B cell (primary cell): ENCODE measurements at regions not wholly inside any gene's neighbourhood (a gene's known extent, or its start where the extent isn't known, plus 50 kb on each side); places are given as distances from the start of the nearest gene placed in this dataset.

Experiments used
- ATAC-seq: fragments of 200-7000 bp; cut with Tn5 transposase; one replicate; pipeline ENCODE4 v1.10.0; 2021; ENCODE audit warnings: low read depth, mild to moderate bottlenecking, moderate number of reproducible peaks, moderate library complexity
- CTCF ChIA-PET: fragments of 350-600 bp; sonication (Branson Sonifier 250); formaldehyde crosslinking; loops from one replicate; lab custom pipeline; 2021; ENCODE audit warnings: antibody characterized with exemption, inconsistent platforms; lab: Charles Lee
- POLR2A ChIA-PET: fragments of 350-600 bp; sonication (Branson Sonifier 250); formaldehyde crosslinking; loops from one replicate; lab custom pipeline; 2021; ENCODE audit warnings: antibody characterized with exemption; lab: Charles Lee
- DNase-seq: peaks from one replicate; pipeline ENCODE4 v3.0.0; 2013
- H2AFZ ChIP-seq: 2 replicates; pipeline ENCODE4 v1.6.1; 2012; ENCODE audit warnings: mild to moderate bottlenecking, low read depth, low read length; ENCODE audit not compliant: insufficient read depth, poor library complexity, severe bottlenecking
- H3K27ac ChIP-seq, 2 donors: 1 replicate in 1 of 2; 2 replicates in 1 of 2; pipeline ENCODE4 v1.5.1; 2012 to 2013; ENCODE audit warnings: low read length in 2 of 2, mild to moderate bottlenecking in 2 of 2, moderate library complexity in 1 of 2
- H3K27me3 ChIP-seq, 4 experiments: fragments of 200-600 bp in 1 of 4; sonication (generic) in 1 of 4; replicated peaks in 1 of 4; 1 replicate in 2 of 4; 2 replicates in 2 of 4; pipeline versions ENCODE4 v1.6.1 to v1.7.0; 2013 to 2016; ENCODE audit warnings: low read length in 3 of 4, mild to moderate bottlenecking in 2 of 4, mixed read lengths in 1 of 4, moderate library complexity in 1 of 4; ENCODE audit not compliant: insufficient read depth in 4 of 4, control insufficient read depth in 3 of 4; ENCODE audit errors: control extremely low read depth in 1 of 4
- H3K36me3 ChIP-seq, 2 experiments: replicated peaks in 1 of 2; 1 replicate in 1 of 2; 2 replicates in 1 of 2; pipeline versions ENCODE4 v1.6.1 to v1.7.1; 2013; ENCODE audit warnings: low read length in 1 of 2; ENCODE audit not compliant: insufficient read depth in 2 of 2, control insufficient read depth in 1 of 2; ENCODE audit errors: control extremely low read depth in 1 of 2, extremely low read depth in 1 of 2
- H3K4me1 ChIP-seq, 2 donors: fragments of 200-600 bp in 1 of 2; sonication (generic) in 1 of 2; 1 replicate in 1 of 2; 2 replicates in 1 of 2; pipeline versions ENCODE4 v1.5.1 to v1.6.1; 2013 to 2017; ENCODE audit warnings: low read length in 2 of 2; ENCODE audit not compliant: control insufficient read depth in 2 of 2, insufficient read depth in 2 of 2
- H3K4me2 ChIP-seq: replicated peaks from 2 replicates; pipeline ENCODE3; 2012; ENCODE audit warnings: mild to moderate bottlenecking, low read depth, low read length; ENCODE audit not compliant: poor library complexity, severe bottlenecking
- H3K4me3 ChIP-seq, 5 experiments: fragments of 200-600 bp in 1 of 5; sonication (generic) in 1 of 5; 1 replicate in 3 of 5; 2 replicates in 2 of 5; pipeline versions ENCODE4 v1.5.1 to v1.7.0; 2011 to 2016; ENCODE audit warnings: low read length in 4 of 5, mild to moderate bottlenecking in 4 of 5, low read depth in 2 of 5, control low read depth in 1 of 5, moderate library complexity in 1 of 5; ENCODE audit not compliant: insufficient read depth in 1 of 5; ENCODE audit errors: control extremely low read depth in 1 of 5, extremely low read depth in 1 of 5
- H3K79me2 ChIP-seq: fragments of 200-600 bp; sonication (generic); one replicate; pipeline ENCODE4 v1.6.0; 2016; ENCODE audit warnings: low read length; ENCODE audit not compliant: control insufficient read depth, insufficient read depth
- H3K9ac ChIP-seq: fragments of 200-600 bp; sonication (generic); 2 replicates; pipeline ENCODE4 v1.6.1; 2017; ENCODE audit warnings: mild to moderate bottlenecking, low read length, moderate library complexity
- H3K9me3 ChIP-seq, 3 donors: one replicate each; pipeline versions ENCODE4 v1.6.1 to v1.7.1; 2013; ENCODE audit warnings: low read length in 2 of 3; ENCODE audit not compliant: control insufficient read depth in 2 of 3, insufficient read depth in 1 of 3; ENCODE audit errors: control extremely low read depth in 1 of 3
- H4K20me1 ChIP-seq: 2 replicates; pipeline ENCODE4 v1.6.0; 2012; ENCODE audit warnings: mild to moderate bottlenecking, low read length; ENCODE audit not compliant: insufficient read depth, control insufficient read depth, poor library complexity, severe bottlenecking
- H3K27ac Mint-ChIP-seq: one replicate; pipeline ENCODE4 v1.8.0; 2021; ENCODE audit warnings: mixed read lengths
- H3K27me3 Mint-ChIP-seq: one replicate; pipeline ENCODE4 v1.8.0; 2021; ENCODE audit warnings: mixed read lengths
- H3K4me1 Mint-ChIP-seq: one replicate; pipeline ENCODE4 v1.8.0; 2021; ENCODE audit warnings: mixed read lengths
- H3K4me3 Mint-ChIP-seq: one replicate; pipeline ENCODE4 v1.8.0; 2021; ENCODE audit warnings: mixed read lengths
- H3K9me3 Mint-ChIP-seq: one replicate; pipeline ENCODE4 v1.8.0; 2022; ENCODE audit warnings: mixed read lengths; ENCODE audit not compliant: insufficient read depth
- CTCF ChIP-seq: fragments of 200-600 bp; IDR thresholded peaks from one replicate; pipeline ENCODE4 v1.8.0; 2022; ENCODE audit warnings: antibody characterized with exemption, mild to moderate bottlenecking
- EZH2 ChIP-seq: IDR thresholded peaks from 2 replicates; pipeline ENCODE4 v1.6.1; 2012; ENCODE audit warnings: borderline replicate concordance, low read depth, mild to moderate bottlenecking, moderate library complexity, low read length; ENCODE audit not compliant: insufficient read depth, poor library complexity, severe bottlenecking
- WGBS: methylation state at CpG from one replicate; pipeline ENCODE4 v1.1.5; 2013; ENCODE audit warnings: missing lambda C conversion rate; ENCODE audit not compliant: insufficient coverage; 5-methylcytosine and 5-hydroxymethylcytosine counted together
- intact Hi-C: fragments of 100-400 bp; cut with micrococcal nuclease; formaldehyde crosslinking; loops from one replicate; pipeline ENCODE4 v1.10.0; 2022

- Histone ChIP-seq H3K9me3 (peaks cover 0 to 3% (median 0%) of the 10 kb centered on the region in 3 donors), H3K36me3 (no peaks in the 10 kb centered on the region), H3K4me2 (no peak overlapping the region), H3K27me3 (no peaks in the 10 kb centered on the region), H3K9ac (no peak overlapping the region), H3K4me1 (no peaks in the 10 kb centered on the region), H3K27ac (no peak overlapping the region), H4K20me1 (no peaks in the 10 kb centered on the region), H3K79me2 (no peaks in the 10 kb centered on the region), H2AFZ (no peak overlapping the region), H3K4me3 (no peak overlapping the region)
- CTCF ChIA-PET: no interaction called here
- intact Hi-C loops: no loop called here
- TF ChIP-seq EZH2 (no peak), CTCF (no peak)
- Mint-ChIP-seq H3K4me1 (no peaks in the 10 kb centered on the region), H3K9me3 (peaks cover 6% of the 10 kb centered on the region), H3K27me3 (no peaks in the 10 kb centered on the region), H3K27ac (no peak overlapping the region), H3K4me3 (no peak overlapping the region)
- no peak for ATAC-seq
- WGBS: no CpG with 5 or more reads among the region's 2 CpGs
- POLR2A ChIA-PET: no interaction called here
- DNase-seq: no peak
Measured at GRCh38 chr4:34469516-34469915, 1774.8 kb downstream of the ARAP2 start.

GRCh38 chr4:34485252-34485651 lies 1759.1 kb downstream of the ARAP2 start:
- intact Hi-C loops: no loop called here
- no peak overlapping the region for H3K4me2 ChIP-seq
- H3K4me3 ChIP-seq: no peak overlapping the region
- no peaks in the 10 kb centered on the region for H3K27me3 ChIP-seq
- CTCF ChIA-PET: no interaction called here
- H3K27ac ChIP-seq: no peak overlapping the region
- POLR2A ChIA-PET: no interaction called here
- no peak overlapping the region for H2AFZ ChIP-seq
- no peaks in the 10 kb centered on the region for H3K4me1 ChIP-seq
- Mint-ChIP-seq H3K4me3 (no peak overlapping the region), H3K27ac (no peak overlapping the region), H3K9me3 (no peaks in the 10 kb centered on the region), H3K4me1 (no peaks in the 10 kb centered on the region), H3K27me3 (no peaks in the 10 kb centered on the region)
- no peak for TF ChIP-seq CTCF
- TF ChIP-seq EZH2: no peak
- ATAC-seq (no peak), DNase-seq (no peak)
- no peaks in the 10 kb centered on the region for H3K9me3 ChIP-seq
- H4K20me1 ChIP-seq: no peaks in the 10 kb centered on the region
- no peak overlapping the region for H3K9ac ChIP-seq
- no peaks in the 10 kb centered on the region for H3K79me2 ChIP-seq
- no peaks in the 10 kb centered on the region for H3K36me3 ChIP-seq
